Fibroblast of skin of right quadriceps (primary cell): ENCODE measurements at regions not wholly inside any gene's neighbourhood (a gene's known extent, or its start where the extent isn't known, plus 50 kb on each side); places are given as distances from the start of the nearest gene placed in this dataset.
"Not testable (repeated sequence)": the region's sequence is repeated elsewhere in the genome, so short reads cannot be mapped to it uniquely, and the experiment has no call there.

Source experiments
- DNase-seq: peaks from one replicate; pipeline ENCODE4 v3.0.0-alpha.2; 2013

DNA sequence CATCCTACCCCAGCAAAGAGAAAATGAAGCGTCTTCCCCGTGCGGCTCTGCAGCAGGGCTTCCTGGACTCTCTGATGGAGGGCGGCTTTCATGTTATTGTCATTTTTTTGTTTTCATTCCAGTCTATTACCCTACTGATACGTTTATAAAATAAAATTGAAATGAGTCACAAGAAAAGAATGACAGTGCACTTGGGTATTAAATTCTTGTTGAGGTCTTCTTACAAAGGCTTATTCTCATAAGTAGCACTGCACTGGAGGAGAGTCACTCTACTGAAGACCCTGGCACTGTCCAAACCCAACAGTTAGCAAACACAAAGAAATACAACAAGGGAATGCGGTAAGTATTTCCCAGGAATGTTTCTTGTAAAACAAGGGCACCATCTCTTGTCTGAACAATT, 379.3 kb downstream of the MAFB start:
- peak; percentile 14 for DNase-seq

DNA sequence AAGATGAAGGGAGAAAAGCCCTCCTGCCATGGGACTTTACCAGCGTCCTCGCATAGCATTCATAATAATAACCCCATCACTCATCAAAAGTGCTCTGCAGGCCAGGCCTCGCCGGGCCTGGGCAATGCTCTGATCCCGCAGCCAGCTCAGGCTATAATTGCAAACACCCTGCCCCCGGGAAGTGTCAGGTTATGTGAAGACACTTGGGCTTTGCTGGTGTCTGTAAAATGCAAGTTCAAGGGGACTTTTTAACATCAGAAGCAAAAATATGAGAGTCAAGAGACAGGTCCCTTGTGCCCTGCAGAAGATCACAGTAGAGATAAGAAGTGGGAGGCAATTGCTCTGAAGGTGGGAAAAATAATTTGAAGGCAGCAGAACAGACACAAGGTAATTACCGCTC, 381.0 kb downstream of the MAFB start:
- DNase-seq, result no peak

- no peak for DNase-seq
Measured at GRCh38 chr20:40307268-40307667, 381.8 kb downstream of the MAFB start.

GRCh38 chr20:40305303-40305702, 383.7 kb downstream of the MAFB start:
- no peak for DNase-seq

DNA sequence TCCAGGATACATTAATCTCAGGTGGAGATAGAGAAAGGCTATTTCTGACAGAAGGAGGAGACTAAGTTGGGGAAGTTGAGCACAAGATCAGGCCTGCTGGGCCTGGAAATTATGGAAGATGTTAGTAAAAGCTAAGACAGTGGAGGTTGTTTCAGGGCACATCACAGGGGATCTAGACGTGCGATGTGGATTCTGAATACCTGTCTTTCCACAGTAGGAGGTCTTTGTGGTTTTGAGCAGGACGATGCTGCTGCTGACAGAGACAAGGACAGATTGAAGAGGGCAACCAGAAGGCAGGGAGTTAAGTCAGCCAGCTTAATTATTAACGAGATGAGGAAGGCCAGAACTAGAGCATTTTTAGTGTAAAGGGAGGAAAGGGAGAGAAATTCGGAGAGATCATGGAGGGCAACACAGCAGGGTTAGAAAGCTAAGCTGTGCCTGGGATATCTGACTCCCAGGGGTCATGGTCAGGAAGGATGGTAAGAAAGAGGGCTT, 384.9 kb downstream of the MAFB start:
- DNase-seq, result no peak

DNA sequence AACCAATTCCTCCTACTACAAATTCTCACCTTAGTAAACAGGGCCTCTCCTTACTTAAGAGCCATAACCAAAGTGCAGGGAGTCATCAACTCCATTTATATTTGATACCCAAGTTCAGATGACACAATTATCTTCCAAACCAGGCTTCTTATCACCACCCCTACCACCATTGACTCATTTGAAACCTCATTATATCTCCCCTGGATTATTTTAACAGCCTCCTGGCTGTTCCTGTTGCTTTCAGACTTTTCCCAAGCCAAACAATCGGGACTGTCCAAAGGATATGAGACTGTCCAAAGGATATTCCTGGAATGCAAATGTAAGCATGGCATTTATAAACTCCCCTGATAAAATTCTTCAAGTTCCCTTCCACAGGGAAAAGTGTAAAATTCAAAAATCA, 394.3 kb downstream of the MAFB start:
- no peak for DNase-seq

DNA sequence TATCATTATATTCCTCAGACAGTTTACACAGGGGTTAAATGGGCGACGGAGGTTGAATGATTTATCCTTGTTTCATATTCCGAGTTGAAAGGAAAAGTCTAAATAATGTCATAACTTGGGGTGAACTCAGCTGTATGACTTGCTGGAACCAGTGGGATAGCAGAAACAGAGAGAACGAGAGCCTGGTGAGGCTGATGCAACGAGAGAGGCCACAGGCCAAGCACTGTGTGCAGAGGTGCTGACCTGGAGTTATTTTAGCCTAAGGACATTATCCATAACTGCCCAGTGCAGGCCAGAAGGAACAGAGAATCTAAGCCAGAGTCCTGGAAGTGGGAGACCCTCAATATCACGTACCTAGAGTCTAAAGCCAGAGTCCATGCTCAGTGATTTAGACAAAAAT, 394.9 kb downstream of the MAFB start:
- no peak for DNase-seq

GRCh38 chr20:40293740-40294139, 395.3 kb downstream of the MAFB start:
- DNase-seq, result peak; percentile 37

- DNase-seq, result peak; percentile 21
Measured at GRCh38 chr20:40291493-40292135, 397.4 kb downstream of the MAFB start.

DNA sequence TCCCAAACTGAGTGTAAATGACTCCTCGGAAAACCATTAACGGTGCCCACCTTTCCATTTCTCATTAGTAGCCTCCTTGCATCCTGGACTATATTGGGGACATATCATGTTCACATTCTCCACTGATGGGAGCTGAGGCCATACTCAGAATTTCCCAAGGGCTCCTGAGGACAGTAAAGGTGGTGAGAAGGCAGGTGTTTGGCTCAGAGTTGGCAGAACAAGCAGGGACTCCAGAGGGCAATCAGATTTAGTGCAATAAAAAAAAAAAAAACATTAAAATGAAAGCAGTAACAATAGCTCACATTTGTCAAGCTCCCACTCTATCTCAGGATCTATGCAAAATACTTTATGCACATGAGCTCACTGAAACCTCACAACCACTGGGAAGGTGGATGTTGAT, 401.4 kb downstream of the MAFB start:
- DNase-seq, result no peak

- peak; percentile 38 for DNase-seq
Measured at GRCh38 chr20:40286975-40287531, 402.0 kb downstream of the MAFB start.

DNA sequence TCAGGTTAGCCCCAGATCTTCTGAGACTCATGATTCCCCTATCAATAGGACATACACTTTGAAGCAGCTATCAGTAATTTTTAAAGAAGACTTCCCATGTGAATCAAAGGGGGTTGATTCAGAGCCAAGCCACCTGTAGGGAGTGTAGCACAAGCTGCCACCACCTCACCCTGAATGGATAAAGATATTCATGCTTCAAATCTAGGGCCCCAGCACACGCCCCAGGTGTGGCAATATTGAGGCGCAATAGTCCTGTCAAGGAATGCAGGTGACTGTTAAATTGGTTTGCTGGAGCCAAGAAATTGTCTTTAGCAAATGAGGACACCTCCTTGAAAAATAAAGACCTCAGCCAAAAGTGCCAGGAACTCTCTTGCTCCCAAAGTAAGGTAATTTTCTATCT, 404.4 kb downstream of the MAFB start:
- no peak for DNase-seq

DNA sequence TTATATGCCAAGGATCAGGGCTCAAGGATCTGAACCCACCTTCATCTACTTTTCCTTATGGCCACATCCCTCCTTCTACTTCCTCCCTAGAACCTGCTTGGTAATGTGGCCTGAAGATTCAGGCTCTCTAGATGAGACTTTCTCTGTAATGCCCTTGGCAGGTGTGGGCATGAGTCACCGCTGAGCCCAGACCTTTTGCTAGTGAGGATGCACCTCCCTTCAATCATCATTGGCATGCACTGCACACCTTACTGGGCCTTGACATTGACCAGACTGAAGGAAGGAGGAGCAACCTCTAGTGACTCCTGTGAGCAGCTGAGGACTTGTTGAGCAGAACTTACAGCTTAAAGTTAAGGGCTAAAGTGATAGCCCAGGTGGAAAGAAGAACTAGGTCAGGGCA, 405.3 kb downstream of the MAFB start:
- no peak for DNase-seq

- peak; percentile 55 for DNase-seq
Measured at GRCh38 chr20:40282941-40283340, 406.1 kb downstream of the MAFB start.

- peak; percentile 60 for DNase-seq
Measured at GRCh38 chr20:40282541-40282940, 406.5 kb downstream of the MAFB start.

GRCh38 chr20:40280616-40281015, 408.4 kb downstream of the MAFB start:
- DNase-seq, result no peak

DNA sequence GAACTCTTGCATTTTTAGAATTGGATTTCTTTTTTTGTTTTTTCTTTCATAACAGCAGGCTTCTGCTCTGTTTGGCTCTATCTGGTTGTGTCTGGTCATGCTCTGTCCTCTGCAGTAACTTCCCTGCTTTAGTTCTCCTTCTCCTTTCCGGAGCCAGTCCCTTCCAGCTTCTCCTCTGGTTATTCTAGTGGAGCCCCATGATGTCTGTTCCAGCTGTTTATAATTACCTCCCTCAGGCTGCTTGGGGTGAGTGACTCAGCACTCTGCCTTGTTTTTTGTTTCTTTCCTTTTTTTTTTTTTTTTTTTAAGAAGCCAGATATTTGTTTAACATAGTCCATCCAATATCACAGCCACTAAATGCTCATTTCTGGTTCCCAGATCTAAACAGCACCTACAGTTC, 409.6 kb downstream of the MAFB start:
- DNase-seq, result peak; percentile 94

- DNase-seq, result no peak
Measured at GRCh38 chr20:40278673-40279072, 410.4 kb downstream of the MAFB start.

DNA sequence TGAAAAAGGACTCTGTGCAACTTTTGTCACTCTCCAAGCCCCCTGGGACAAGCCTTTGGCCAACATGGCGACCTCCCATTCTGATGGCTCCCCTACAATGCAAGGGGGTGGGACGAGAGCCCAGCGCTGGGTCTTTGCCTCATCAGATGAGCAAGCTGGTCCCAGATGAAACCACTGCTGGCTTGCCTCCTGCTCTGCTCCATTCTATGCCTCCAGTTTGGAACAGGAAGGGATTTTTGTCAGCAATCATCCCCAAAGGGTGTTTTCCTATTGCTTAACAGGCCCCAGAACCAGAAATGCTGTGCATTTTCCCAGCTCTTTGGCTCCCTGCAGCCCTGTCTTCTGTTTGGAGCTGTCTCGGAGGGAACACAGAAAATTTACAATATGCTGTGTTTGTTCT, 412.7 kb downstream of the MAFB start:
- DNase-seq, result no peak

DNA sequence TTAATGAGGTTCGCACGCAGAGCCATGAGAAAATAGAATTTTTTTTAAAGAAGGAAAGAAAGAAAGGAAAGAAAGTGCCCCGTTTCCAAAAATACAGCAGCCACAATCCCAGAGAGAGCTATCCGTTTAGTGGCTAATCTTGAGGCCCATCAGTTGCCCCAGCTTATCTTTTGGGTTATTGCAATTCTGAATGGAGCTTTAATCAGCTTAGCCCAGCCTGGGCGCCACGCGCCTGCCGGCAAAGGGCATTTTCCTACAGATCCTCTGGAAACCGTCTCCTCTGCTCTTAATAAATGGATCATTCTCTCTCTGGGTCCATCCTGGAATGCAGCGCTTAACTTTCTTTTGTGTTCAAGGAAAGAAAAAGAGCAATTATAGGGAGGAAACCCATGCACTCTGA, 413.3 kb downstream of the MAFB start:
- no peak for DNase-seq

- DNase-seq, result peak; percentile 59
Measured at GRCh38 chr20:40274912-40275533, 414.0 kb downstream of the MAFB start.

GRCh38 chr20:40269274-40269673, 419.8 kb downstream of the MAFB start:
- DNase-seq, result not testable (repeated sequence)

GRCh38 chr20:40268321-40269075, 420.5 kb downstream of the MAFB start:
- DNase-seq, result no peak
